22Rv1 (cell line): ENCODE measurements at regions not wholly inside any gene's neighbourhood (a gene's known extent, or its start where the extent isn't known, plus 50 kb on each side); places are given as distances from the start of the nearest gene placed in this dataset.

ENCODE experiments used
- CTCF ChIP-seq: fragments of 450-650 bp; IDR thresholded peaks from 2 replicates; pipeline ENCODE4 v1.5.1; 2017; ENCODE audit warnings: mild to moderate bottlenecking
- ZFX ChIP-seq: fragments of 450-650 bp; IDR thresholded peaks from 2 replicates; pipeline ENCODE4 v1.6.1; 2017; ENCODE audit warnings: antibody characterized with exemption, borderline replicate concordance

DNA sequence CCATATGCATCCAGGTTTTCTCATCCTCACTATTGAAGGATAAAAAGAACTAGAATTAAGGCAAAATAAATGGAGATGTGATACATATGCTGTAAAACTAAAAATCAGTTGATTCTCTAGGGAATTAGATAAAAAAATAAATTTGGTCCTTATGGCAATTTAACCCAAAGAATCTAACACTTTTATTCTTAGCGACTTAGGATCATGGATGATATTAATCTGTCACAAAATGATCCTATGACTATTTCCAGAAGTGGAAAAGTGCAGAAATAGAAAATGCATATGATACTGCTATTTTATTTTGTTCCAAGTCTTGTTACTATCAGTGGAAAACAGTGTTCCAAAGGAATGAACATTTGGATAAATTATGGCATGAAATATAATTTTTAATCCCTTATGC is 746.3 kb downstream of the ROBO2 start:
- no peak for TF ChIP-seq CTCF
- TF ChIP-seq ZFX = no peak
